K562 (cell line): ENCODE measurements at regions not wholly inside any gene's neighbourhood (a gene's known extent, or its start where the extent isn't known, plus 50 kb on each side); places are given as distances from the start of the nearest gene placed in this dataset.

Experiments
- BHLHE40 ChIP-seq: IDR thresholded peaks from 2 replicates; pipeline ENCODE4 v1.6.1; 2011; ENCODE audit warnings: low read length, improper control_type of control experiment
- CBFA2T2 ChIP-seq: fragments of 450-650 bp; conservative IDR thresholded peaks from 2 replicates; pipeline ENCODE4 v1.6.1; 2017; ENCODE audit warnings: mild to moderate bottlenecking
- PTTG1 ChIP-seq: fragments of 450-650 bp; IDR thresholded peaks from 2 replicates; pipeline ENCODE4 v1.6.1; 2016; ENCODE audit warnings: low read depth, mild to moderate bottlenecking, missing genetic modification characterization, missing compliant biosample characterization
- RFX1 ChIP-seq: fragments of 450-650 bp; IDR thresholded peaks from 2 replicates; pipeline ENCODE4 v1.6.1; 2016; ENCODE audit warnings: mild to moderate bottlenecking, moderate library complexity
- TSC22D4 ChIP-seq: fragments of 450-650 bp; IDR thresholded peaks from 2 replicates; pipeline ENCODE4 v1.6.1; 2016; ENCODE audit warnings: missing genetic modification characterization, missing biosample characterization, control low read depth
- ZNF511 ChIP-seq: sonication (generic); formaldehyde crosslinking; IDR thresholded peaks from 2 replicates; pipeline ENCODE4 v1.8.0; 2022; ENCODE audit warnings: mild to moderate bottlenecking, missing genetic modification reagents
- TF ChIP-seq, protein P1 (sequence below): sonication (generic); formaldehyde crosslinking; IDR thresholded peaks from 2 replicates; pipeline ENCODE4 v1.8.0; 2022; ENCODE audit warnings: mild to moderate bottlenecking, missing genetic modification reagents
- TF ChIP-seq, protein P2 (sequence below): fragments of 450-650 bp; IDR thresholded peaks from 2 replicates; pipeline ENCODE4 v1.6.1; 2016; ENCODE audit warnings: mild to moderate bottlenecking, moderate library complexity

DNA sequence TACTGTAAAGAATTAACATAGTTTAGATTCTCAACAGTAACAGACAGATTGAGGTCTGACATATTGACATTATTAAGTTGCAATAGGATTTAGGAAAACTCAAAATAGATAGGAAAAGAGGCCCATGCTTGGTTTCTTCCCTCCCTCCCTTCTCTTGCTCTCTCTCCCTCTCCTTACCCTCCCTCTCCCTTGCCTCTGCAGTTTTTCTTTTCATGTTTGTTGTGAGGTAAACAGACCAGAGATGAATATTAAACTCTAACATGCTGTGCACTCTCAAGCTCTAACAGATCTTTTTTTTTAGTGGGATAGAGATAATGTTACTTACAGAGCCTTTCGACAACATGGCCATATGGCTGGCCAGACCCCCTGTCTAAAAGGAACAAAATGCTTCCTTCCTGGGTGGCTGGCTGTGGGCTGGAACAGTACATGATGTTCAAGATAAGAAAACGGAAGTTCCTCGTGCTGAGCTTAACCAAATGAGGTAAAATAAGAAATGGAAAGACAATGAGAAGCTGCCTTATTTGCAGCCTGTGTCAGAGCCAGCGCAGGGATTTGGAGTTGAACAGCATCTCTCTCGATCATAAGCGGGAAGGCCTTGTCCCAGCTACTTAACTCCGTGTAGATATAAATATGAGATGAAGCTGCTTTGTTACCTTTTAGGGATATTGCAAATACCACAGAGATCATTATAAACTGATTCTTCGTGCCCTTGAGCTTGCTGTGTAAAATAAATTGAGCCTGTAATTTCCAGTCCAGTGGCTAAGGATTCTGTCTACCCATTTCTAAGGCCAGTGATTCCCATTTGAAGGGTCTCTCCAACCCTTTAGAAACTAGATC is 391.9 kb upstream of the NPVF start (continued):
- TF ChIP-seq, protein P1, sequence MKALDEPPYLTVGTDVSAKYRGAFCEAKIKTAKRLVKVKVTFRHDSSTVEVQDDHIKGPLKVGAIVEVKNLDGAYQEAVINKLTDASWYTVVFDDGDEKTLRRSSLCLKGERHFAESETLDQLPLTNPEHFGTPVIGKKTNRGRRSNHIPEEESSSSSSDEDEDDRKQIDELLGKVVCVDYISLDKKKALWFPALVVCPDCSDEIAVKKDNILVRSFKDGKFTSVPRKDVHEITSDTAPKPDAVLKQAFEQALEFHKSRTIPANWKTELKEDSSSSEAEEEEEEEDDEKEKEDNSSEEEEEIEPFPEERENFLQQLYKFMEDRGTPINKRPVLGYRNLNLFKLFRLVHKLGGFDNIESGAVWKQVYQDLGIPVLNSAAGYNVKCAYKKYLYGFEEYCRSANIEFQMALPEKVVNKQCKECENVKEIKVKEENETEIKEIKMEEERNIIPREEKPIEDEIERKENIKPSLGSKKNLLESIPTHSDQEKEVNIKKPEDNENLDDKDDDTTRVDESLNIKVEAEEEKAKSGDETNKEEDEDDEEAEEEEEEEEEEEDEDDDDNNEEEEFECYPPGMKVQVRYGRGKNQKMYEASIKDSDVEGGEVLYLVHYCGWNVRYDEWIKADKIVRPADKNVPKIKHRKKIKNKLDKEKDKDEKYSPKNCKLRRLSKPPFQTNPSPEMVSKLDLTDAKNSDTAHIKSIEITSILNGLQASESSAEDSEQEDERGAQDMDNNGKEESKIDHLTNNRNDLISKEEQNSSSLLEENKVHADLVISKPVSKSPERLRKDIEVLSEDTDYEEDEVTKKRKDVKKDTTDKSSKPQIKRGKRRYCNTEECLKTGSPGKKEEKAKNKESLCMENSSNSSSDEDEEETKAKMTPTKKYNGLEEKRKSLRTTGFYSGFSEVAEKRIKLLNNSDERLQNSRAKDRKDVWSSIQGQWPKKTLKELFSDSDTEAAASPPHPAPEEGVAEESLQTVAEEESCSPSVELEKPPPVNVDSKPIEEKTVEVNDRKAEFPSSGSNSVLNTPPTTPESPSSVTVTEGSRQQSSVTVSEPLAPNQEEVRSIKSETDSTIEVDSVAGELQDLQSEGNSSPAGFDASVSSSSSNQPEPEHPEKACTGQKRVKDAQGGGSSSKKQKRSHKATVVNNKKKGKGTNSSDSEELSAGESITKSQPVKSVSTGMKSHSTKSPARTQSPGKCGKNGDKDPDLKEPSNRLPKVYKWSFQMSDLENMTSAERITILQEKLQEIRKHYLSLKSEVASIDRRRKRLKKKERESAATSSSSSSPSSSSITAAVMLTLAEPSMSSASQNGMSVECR (CRISPR knock-in tag), result no peak
- no peak for TF ChIP-seq RFX1
- TF ChIP-seq TSC22D4 (tag), result no peak
- TF ChIP-seq CBFA2T2, result no peak
- TF ChIP-seq PTTG1 (tag), result 0 out of 2 replicates have a peak, but pooled peaks have one; percentile 34
- TF ChIP-seq, protein P2, sequence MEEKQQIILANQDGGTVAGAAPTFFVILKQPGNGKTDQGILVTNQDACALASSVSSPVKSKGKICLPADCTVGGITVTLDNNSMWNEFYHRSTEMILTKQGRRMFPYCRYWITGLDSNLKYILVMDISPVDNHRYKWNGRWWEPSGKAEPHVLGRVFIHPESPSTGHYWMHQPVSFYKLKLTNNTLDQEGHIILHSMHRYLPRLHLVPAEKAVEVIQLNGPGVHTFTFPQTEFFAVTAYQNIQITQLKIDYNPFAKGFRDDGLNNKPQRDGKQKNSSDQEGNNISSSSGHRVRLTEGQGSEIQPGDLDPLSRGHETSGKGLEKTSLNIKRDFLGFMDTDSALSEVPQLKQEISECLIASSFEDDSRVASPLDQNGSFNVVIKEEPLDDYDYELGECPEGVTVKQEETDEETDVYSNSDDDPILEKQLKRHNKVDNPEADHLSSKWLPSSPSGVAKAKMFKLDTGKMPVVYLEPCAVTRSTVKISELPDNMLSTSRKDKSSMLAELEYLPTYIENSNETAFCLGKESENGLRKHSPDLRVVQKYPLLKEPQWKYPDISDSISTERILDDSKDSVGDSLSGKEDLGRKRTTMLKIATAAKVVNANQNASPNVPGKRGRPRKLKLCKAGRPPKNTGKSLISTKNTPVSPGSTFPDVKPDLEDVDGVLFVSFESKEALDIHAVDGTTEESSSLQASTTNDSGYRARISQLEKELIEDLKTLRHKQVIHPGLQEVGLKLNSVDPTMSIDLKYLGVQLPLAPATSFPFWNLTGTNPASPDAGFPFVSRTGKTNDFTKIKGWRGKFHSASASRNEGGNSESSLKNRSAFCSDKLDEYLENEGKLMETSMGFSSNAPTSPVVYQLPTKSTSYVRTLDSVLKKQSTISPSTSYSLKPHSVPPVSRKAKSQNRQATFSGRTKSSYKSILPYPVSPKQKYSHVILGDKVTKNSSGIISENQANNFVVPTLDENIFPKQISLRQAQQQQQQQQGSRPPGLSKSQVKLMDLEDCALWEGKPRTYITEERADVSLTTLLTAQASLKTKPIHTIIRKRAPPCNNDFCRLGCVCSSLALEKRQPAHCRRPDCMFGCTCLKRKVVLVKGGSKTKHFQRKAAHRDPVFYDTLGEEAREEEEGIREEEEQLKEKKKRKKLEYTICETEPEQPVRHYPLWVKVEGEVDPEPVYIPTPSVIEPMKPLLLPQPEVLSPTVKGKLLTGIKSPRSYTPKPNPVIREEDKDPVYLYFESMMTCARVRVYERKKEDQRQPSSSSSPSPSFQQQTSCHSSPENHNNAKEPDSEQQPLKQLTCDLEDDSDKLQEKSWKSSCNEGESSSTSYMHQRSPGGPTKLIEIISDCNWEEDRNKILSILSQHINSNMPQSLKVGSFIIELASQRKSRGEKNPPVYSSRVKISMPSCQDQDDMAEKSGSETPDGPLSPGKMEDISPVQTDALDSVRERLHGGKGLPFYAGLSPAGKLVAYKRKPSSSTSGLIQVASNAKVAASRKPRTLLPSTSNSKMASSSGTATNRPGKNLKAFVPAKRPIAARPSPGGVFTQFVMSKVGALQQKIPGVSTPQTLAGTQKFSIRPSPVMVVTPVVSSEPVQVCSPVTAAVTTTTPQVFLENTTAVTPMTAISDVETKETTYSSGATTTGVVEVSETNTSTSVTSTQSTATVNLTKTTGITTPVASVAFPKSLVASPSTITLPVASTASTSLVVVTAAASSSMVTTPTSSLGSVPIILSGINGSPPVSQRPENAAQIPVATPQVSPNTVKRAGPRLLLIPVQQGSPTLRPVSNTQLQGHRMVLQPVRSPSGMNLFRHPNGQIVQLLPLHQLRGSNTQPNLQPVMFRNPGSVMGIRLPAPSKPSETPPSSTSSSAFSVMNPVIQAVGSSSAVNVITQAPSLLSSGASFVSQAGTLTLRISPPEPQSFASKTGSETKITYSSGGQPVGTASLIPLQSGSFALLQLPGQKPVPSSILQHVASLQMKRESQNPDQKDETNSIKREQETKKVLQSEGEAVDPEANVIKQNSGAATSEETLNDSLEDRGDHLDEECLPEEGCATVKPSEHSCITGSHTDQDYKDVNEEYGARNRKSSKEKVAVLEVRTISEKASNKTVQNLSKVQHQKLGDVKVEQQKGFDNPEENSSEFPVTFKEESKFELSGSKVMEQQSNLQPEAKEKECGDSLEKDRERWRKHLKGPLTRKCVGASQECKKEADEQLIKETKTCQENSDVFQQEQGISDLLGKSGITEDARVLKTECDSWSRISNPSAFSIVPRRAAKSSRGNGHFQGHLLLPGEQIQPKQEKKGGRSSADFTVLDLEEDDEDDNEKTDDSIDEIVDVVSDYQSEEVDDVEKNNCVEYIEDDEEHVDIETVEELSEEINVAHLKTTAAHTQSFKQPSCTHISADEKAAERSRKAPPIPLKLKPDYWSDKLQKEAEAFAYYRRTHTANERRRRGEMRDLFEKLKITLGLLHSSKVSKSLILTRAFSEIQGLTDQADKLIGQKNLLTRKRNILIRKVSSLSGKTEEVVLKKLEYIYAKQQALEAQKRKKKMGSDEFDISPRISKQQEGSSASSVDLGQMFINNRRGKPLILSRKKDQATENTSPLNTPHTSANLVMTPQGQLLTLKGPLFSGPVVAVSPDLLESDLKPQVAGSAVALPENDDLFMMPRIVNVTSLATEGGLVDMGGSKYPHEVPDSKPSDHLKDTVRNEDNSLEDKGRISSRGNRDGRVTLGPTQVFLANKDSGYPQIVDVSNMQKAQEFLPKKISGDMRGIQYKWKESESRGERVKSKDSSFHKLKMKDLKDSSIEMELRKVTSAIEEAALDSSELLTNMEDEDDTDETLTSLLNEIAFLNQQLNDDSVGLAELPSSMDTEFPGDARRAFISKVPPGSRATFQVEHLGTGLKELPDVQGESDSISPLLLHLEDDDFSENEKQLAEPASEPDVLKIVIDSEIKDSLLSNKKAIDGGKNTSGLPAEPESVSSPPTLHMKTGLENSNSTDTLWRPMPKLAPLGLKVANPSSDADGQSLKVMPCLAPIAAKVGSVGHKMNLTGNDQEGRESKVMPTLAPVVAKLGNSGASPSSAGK, result peak; percentile 41
- TF ChIP-seq BHLHE40, result peak; percentile 62
- TF ChIP-seq ZNF511, result no peak
